ENCODE measurements at regions not wholly inside any gene's neighbourhood (a gene's known extent, or its start where the extent isn't known, plus 50 kb on each side); places are given as distances from the start of the nearest gene placed in this dataset.

DNA sequence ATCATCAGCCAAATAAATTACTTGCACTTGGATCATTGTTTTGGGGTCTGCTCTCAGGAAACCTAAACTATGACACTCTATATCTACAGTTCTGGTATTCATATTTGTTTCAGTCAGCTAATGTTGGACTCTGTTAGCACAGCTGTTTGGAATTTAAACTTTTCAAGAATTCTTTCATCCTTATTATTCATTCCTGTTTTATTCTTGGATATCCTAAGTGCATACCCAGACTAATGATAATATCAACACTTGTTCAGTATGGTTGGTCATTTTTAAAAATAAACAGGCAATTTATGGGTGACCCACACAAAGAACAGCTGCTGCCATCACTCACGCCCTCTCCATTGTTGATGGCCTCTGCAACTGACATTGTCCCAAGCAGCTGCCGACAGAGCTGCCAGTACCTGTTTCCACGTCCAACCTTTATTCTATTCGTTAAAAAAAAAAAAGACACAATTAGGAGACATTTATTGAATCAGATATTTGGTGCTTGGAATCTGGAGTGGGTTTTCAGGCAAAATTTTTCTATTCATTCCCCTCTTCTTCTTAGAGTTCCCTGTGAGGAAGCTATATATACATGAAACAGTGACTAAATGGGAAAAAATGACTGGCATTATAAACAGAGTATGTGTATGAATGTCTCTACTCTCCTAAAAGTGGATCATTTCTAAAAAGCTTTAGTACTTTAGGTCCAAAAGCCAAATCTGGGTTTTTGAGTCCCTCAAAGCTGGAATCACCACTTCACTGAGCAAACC, 252.1 kb upstream of the NAV3 start:
- H3K9me3 Mint-ChIP-seq: no peaks in the 10 kb centered on the region
- no peaks in the 10 kb centered on the region for H3K36me3 ChIP-seq (ENCODE audit: control insufficient read depth, insufficient read depth, low read length)
- H3K27me3 Mint-ChIP-seq (ENCODE audit: insufficient read depth): no peaks in the 10 kb centered on the region
- no peaks in the 10 kb centered on the region for H3K36me3 Mint-ChIP-seq (ENCODE audit: low read depth)
- no peaks in the 10 kb centered on the region for H3K9me3 ChIP-seq (ENCODE audit: control insufficient read depth, low read length)
- H3K27ac Mint-ChIP-seq: no peak overlapping the region
- no peak overlapping the region for H3K27ac ChIP-seq (ENCODE audit: low read depth, low read length)
- H3K4me1 Mint-ChIP-seq: no peaks in the 10 kb centered on the region
- TF ChIP-seq, protein P1, sequence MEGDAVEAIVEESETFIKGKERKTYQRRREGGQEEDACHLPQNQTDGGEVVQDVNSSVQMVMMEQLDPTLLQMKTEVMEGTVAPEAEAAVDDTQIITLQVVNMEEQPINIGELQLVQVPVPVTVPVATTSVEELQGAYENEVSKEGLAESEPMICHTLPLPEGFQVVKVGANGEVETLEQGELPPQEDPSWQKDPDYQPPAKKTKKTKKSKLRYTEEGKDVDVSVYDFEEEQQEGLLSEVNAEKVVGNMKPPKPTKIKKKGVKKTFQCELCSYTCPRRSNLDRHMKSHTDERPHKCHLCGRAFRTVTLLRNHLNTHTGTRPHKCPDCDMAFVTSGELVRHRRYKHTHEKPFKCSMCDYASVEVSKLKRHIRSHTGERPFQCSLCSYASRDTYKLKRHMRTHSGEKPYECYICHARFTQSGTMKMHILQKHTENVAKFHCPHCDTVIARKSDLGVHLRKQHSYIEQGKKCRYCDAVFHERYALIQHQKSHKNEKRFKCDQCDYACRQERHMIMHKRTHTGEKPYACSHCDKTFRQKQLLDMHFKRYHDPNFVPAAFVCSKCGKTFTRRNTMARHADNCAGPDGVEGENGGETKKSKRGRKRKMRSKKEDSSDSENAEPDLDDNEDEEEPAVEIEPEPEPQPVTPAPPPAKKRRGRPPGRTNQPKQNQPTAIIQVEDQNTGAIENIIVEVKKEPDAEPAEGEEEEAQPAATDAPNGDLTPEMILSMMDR (conservative IDR thresholded peaks at IDR 0.05): no peak
- 70% methylated on average over 4 of the region's 4 CpGs; no CpG with 5 or more reads in 1 of the 2 experiments for WGBS, 2 experiments (ENCODE audit: insufficient coverage in 1 of 2, insufficient read length in 1 of 2)
- H3K4me3 ChIP-seq (ENCODE audit: low read length): no peak overlapping the region
- DNase-seq: no peak
- H3K4me1 ChIP-seq (ENCODE audit: control insufficient read depth, insufficient read depth, low read length): no peaks in the 10 kb centered on the region
- no peak overlapping the region for H3K9ac ChIP-seq (ENCODE audit: extremely low read depth, low read length, poor library complexity, severe bottlenecking)
- no peak overlapping the region for H3K4me3 Mint-ChIP-seq
- H3K27me3 ChIP-seq (ENCODE audit: control insufficient read depth, insufficient read depth, low read length, poor library complexity, severe bottlenecking): no peaks in the 10 kb centered on the region

DNA sequence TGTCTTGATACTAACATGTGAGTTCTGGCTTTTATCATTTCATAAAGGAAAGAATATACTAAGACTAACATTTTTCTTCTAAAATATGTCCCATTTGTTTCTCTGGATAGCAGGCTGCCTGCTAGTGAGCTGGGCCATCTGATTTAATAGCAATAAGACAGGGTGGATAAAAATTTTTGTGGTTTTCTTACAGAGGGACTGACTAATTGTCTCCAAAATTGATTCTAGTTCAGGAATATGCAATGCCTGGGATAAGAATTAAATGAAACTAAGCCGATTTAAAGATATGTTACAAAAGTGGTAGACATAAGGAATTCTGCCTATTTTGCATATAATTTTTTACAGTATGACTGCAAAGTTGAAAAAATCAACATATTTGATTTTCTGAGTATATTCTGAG, 252.9 kb upstream of the NAV3 start:
- DNase-seq: no peak
- no peak overlapping the region for H3K9ac ChIP-seq (ENCODE audit: extremely low read depth, low read length, poor library complexity, severe bottlenecking)
- Mint-ChIP-seq H3K4me1 (no peaks in the 10 kb centered on the region), H3K27me3 (ENCODE audit: insufficient read depth) (no peaks in the 10 kb centered on the region), H3K9me3 (no peaks in the 10 kb centered on the region), H3K36me3 (ENCODE audit: low read depth) (no peaks in the 10 kb centered on the region), H3K27ac (no peak overlapping the region), H3K4me3 (no peak overlapping the region)
- no peak overlapping the region for H3K27ac ChIP-seq (ENCODE audit: low read depth, low read length)
- WGBS, 2 experiments (ENCODE audit: insufficient coverage in 1 of 2, insufficient read length in 1 of 2): 67 to 100% methylated on average over 1 of the region's 1 CpG
- no peaks in the 10 kb centered on the region for H3K27me3 ChIP-seq (ENCODE audit: control insufficient read depth, insufficient read depth, low read length, poor library complexity, severe bottlenecking)
- TF ChIP-seq, protein P1 (conservative IDR thresholded peaks at IDR 0.05): no peak
- no peak overlapping the region for H3K4me3 ChIP-seq (ENCODE audit: low read length)
- H3K36me3 ChIP-seq (ENCODE audit: control insufficient read depth, insufficient read depth, low read length): no peaks in the 10 kb centered on the region
- no peaks in the 10 kb centered on the region for H3K9me3 ChIP-seq (ENCODE audit: control insufficient read depth, low read length)
- no peaks in the 10 kb centered on the region for H3K4me1 ChIP-seq (ENCODE audit: control insufficient read depth, insufficient read depth, low read length)

DNA sequence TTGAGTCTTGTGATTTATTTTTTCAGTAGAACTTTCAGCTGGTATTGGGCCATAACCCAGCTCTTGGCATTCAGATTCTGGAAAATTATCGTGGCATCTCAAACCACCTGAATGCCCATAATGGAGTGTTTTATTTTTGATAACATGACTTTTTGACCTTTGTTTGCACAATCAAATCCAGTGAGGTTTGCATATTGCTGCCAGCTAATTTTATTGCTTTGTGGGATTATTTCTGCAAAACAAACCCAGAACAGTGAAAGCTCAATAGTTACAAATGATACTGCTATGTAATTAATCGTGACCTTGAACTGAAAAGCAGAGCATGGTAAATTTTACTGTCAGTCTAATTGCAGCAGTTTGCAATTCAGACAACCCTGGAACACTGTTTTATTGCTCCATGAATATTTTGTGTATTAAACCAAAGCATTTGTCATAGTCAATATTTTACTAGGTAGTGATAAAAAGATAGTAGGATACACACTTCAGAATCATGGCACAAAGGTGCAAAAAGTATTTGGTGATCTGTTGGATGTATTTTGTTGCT, 255.2 kb upstream of the NAV3 start:
- DNase-seq: no peak
- no peaks in the 10 kb centered on the region for H3K27me3 Mint-ChIP-seq (ENCODE audit: insufficient read depth)
- H3K27ac Mint-ChIP-seq: no peak overlapping the region
- no peak overlapping the region for H3K4me3 Mint-ChIP-seq
- no peak overlapping the region for H3K9ac ChIP-seq (ENCODE audit: extremely low read depth, low read length, poor library complexity, severe bottlenecking)
- H3K9me3 ChIP-seq (ENCODE audit: control insufficient read depth, low read length): no peaks in the 10 kb centered on the region
- TF ChIP-seq, protein P1 (conservative IDR thresholded peaks at IDR 0.05): no peak
- 91 to 100% methylated on average over 2 of the region's 2 CpGs for WGBS, 2 experiments (ENCODE audit: insufficient coverage in 1 of 2, insufficient read length in 1 of 2)
- no peaks in the 10 kb centered on the region for H3K4me1 ChIP-seq (ENCODE audit: control insufficient read depth, insufficient read depth, low read length)
- no peaks in the 10 kb centered on the region for H3K9me3 Mint-ChIP-seq
- no peaks in the 10 kb centered on the region for H3K36me3 Mint-ChIP-seq (ENCODE audit: low read depth)
- no peaks in the 10 kb centered on the region for H3K27me3 ChIP-seq (ENCODE audit: control insufficient read depth, insufficient read depth, low read length, poor library complexity, severe bottlenecking)
- H3K4me3 ChIP-seq (ENCODE audit: low read length): no peak overlapping the region
- H3K4me1 Mint-ChIP-seq: no peaks in the 10 kb centered on the region
- no peak overlapping the region for H3K27ac ChIP-seq (ENCODE audit: low read depth, low read length)
- no peaks in the 10 kb centered on the region for H3K36me3 ChIP-seq (ENCODE audit: control insufficient read depth, insufficient read depth, low read length)
